ENCODE measurements at regions not wholly inside any gene's neighbourhood (a gene's known extent, or its start where the extent isn't known, plus 50 kb on each side); places are given as distances from the start of the nearest gene placed in this dataset.

GRCh38 chr10:88205842-88206446, 342.5 kb downstream of the PTEN start:
- no peak for TF ChIP-seq CTCF (IDR thresholded peaks at IDR 0.05)
- no peak for TF ChIP-seq ZFX (IDR thresholded peaks at IDR 0.05; ENCODE audit: borderline replicate concordance)

All from 22Rv1 (cell line).